ENCODE measurements at regions not wholly inside any gene's neighbourhood (a gene's known extent, or its start where the extent isn't known, plus 50 kb on each side); places are given as distances from the start of the nearest gene placed in this dataset.
"Not testable (repeated sequence)": the region's sequence is repeated elsewhere in the genome, so short reads cannot be mapped to it uniquely, and the experiment has no call there.

GRCh38 chr9:82783045-82783444 is 279.9 kb downstream of the RASEF start:
- no peak for DNase-seq (ENCODE audit: low read depth in 2 of 2)

GRCh38 chr9:82784589-82784988 is 278.4 kb downstream of the RASEF start:
- DNase-seq (ENCODE audit: low read depth in 2 of 2): no peak

DNA sequence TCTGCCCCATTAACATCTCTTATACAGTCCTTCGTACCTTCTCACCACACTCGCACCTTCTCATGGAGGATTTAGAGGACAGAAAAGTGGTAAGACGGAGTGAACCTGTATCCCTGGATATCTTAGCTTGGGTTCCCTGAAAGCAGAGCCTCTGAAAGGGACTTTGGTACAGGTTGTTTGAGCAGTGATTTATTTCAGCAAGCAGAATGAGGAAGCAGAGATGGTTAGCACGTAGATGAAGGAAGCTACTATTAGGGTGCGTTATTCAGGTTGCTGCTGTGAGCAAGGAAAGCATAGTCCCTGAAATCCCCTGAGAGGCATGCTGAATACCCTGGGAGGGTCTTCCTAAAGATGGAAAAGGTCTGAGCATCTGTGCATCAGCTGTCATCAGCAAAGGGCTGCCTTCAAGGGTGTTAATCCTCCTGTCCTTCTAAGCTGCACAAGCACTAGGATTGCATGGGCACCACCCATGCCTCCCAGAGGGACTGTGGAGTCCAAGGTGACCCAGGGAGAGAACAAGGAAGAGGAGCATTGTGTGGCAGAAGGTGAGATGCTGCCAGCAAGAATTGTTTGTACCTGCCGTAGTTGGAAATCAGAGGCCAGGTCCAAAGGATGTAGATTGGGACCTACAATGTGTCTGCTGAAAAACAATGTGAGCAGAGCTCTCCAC is 273.7 kb downstream of the RASEF start:
- DNase-seq (ENCODE audit: low read depth in 2 of 2): no peak

DNA sequence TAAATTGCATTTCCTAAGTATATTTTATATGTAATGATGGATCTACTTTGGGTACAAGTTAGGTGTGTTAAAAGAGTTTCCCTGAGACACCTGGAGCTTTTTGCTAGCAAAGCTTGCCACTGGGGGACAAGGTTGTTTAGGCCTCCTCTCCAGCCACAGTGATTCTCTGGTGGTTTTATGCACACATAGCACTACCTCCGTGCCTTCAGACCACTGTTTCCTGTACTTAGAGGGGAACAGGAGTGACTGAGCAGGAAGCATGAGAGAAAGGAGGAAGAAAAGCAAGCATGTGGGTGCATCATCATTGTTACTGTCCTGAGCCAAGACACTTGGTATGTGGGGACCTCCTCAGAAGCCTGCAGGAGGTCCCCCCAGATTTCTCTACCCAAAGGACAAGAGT is 272.1 kb downstream of the RASEF start:
- DNase-seq (ENCODE audit: low read depth in 2 of 2): no peak

DNA sequence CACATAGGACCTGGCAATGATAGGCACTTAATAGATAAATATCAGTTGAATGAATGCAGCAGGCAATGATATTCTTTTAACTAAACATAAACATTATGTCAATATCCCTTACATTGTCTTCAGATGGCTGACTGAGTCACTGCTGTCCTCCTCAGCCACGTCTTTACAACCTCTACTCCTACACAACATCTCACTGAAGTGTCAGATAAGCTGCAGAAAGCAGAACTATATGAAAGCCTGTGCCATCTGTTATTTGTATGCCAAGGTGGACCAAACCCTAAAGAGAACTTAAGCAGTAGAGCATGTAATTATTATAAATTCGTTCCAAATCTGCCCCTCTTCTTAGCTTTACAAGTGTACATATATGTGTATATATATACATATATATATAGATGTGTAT is 271.2 kb downstream of the RASEF start:
- DNase-seq (ENCODE audit: low read depth in 2 of 2): no peak

- DNase-seq (ENCODE audit: low read depth in 2 of 2): no peak
Observed at GRCh38 chr9:82797534-82797933, 265.4 kb downstream of the RASEF start.

DNA sequence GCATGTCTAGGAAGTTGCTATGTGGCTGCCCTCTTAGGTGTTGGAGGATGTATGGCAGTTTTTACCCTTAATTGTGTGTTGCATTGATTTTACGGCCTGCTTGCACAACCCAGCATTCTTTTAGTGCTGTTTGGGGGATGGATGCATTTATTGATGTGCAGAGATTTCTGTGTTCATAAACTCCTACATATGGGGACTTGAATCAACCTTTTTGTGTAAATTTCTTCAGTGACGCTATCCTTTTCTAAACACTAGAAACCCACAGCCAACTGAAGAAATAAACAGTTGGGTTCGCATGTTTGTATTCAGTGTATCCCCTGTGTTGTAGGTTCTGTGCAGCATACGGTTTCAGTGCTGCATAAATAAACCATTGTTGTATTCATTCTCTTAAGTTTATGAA is 263.7 kb downstream of the RASEF start:
- DNase-seq (ENCODE audit: low read depth in 2 of 2): no peak

DNA sequence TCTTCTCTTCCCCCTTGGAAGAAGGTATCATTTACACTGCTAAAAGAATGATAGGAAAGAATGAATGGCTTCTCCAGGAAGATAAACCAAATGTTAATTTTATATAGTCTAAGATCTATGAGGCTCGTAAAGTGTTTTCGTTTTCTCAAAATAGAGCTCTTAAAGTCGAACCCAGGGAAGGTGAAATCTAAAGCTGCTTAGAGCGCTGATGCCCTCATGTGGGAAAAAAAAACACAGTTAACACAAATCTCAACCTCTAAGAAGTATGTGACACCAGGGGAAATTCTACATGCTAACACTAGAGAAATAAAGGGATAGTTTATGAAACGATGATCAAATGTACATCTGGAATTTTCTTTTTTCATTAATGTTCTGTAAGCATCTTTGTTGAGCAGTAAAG is 257.9 kb downstream of the RASEF start:
- no peak for DNase-seq (ENCODE audit: low read depth in 2 of 2)

- no peak for DNase-seq (ENCODE audit: low read depth in 2 of 2)
Observed at GRCh38 chr9:82808478-82808877, 254.5 kb downstream of the RASEF start.

DNA sequence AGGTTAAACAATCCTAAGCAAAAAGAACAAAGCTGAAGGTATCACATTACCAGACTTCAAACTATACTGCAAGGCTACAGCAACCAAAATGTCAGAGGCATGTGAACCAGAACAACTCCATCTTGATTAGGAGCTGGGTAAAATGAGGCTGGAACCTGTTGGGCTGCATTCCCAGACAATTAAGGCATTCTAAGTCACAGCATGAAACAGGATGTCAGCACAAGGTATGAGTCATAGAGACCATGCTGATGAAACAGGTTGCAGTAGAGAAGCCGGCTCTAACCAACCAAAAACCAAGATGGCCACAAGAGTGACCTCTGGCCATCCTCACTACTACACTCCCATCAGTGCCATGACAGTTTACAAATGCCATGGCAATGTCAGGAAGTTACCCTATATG is 252.0 kb downstream of the RASEF start:
- DNase-seq (ENCODE audit: low read depth in 2 of 2): peak in 1 of 2 experiments; percentile 1

GRCh38 chr9:82819260-82819659 is 243.7 kb downstream of the RASEF start:
- no peak for DNase-seq (ENCODE audit: low read depth in 2 of 2)

- no peak for DNase-seq (ENCODE audit: low read depth in 2 of 2)
Observed at GRCh38 chr9:82820186-82820585, 242.8 kb downstream of the RASEF start.

DNA sequence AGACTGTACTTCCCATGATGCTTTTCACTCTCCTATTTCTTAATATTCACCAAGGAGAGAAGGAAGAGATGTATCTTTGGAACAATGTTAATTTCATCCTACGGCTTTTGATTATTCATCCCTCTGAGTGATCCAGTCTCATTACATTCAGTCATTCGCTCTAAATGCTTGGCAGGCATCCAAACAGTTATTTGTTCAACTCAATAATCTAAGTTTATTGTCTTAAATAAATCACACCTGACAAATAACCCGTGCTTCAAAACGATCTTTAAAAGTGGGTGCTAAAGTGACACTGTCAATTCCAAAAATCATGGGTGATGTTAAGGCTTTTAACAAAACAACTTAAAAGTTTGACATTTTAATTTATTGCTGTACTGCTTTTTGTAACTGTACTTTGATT is 233.1 kb downstream of the RASEF start:
- DNase-seq (ENCODE audit: low read depth in 2 of 2): no peak

DNA sequence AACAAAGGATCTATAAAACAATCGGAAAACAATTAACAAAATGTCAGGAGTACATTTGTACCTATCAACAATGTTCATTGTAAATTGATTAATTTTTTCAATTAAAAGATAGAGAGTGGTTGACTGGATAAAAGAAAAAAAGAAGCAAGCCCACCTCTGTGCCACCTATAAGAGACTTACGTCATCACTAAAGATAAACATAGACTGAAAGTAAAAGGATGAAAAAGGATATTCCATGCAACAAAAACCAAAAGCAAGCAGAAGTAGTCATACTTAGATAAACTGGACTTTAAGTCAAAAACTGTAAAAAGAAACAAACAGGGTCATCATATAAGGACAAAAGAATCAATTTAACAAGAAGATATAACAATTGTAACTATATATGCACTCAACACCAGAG is 197.4 kb downstream of the RASEF start:
- no peak for DNase-seq (ENCODE audit: low read depth in 2 of 2)

DNA sequence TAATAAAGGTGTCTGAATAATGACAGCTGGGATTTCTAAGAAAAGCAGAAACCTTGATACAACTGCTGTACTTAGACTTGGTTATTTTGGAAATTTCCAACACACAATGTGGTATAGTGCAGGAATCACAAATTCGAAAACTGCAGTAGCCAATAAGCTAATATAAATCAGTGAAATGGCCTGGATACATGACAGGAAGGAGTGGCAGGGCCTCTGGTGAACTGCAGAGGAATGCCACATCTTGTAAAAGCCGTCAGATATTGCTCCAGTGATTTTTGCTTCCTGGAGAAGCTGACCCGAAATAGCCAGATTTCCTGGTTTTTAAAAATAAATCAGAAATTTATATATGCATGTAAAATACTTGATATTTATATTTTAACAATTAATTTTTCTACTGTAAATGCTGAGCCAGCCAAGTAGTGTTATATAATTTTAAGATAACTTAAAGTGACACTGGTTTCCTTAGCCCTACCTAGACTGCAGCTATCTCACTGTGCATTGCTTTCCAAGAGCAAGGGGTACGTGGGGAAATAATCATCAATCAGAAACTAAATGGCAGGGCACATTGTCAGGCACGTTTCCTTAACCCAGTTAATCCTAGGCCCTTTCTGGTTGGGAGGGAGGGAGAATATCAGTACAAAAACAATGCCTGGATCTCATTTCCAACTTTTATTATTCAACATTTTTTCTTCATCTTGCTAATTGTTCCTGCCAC is 182.4 kb downstream of the RASEF start:
- DNase-seq (ENCODE audit: low read depth in 2 of 2): no peak

GRCh38 chr9:82882138-82882537 is 180.8 kb downstream of the RASEF start:
- DNase-seq (ENCODE audit: low read depth in 2 of 2): no peak

GRCh38 chr9:82882748-82883147 is 180.2 kb downstream of the RASEF start:
- peak; percentile 3 to 15 for DNase-seq (ENCODE audit: low read depth in 2 of 2)

GRCh38 chr9:82883436-82883835 is 179.5 kb downstream of the RASEF start:
- DNase-seq (ENCODE audit: low read depth in 2 of 2): no peak

- not testable (repeated sequence) for DNase-seq (ENCODE audit: low read depth in 2 of 2)
Observed at GRCh38 chr9:82883974-82884373, 179.0 kb downstream of the RASEF start.

DNA sequence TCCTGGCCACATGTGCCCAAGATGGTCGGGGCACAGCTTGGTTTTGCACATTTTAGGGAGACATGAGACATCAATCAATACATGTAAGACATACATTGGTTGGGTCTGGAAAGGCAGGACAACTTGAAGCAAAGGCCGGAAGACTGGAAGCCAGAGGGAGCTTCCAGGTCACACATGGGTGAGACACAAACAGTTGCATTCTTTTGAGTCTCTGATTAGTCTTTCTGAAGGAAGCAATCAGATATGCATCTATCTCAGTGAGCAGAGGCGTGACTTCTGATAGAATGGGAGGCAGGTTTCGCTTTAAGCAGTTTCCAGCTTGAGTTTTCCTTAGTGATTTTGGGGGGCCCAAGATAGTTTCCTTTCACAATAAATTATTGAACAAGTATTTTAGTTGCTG is 172.5 kb downstream of the RASEF start:
- no peak for DNase-seq (ENCODE audit: low read depth in 2 of 2)

DNA sequence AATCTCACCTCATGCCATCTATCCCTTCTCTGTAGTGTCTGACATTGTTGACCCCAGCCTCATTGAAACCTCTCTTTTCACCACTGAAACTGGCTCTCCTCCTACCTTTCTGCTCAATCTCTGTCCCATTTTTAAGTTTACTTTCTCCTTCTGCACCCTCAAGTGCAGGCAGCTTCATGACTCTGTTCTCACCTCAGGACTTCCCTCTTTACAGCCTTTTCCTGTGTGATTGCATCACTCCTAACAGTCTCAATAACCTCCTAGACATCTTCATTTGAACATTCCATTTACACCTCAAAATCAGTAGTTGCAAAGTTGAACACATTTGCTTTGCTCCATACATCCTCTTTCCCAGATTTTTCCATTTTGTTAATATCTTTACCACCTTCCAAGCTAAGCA is 172.1 kb downstream of the RASEF start:
- no peak for DNase-seq (ENCODE audit: low read depth in 2 of 2)

DNA sequence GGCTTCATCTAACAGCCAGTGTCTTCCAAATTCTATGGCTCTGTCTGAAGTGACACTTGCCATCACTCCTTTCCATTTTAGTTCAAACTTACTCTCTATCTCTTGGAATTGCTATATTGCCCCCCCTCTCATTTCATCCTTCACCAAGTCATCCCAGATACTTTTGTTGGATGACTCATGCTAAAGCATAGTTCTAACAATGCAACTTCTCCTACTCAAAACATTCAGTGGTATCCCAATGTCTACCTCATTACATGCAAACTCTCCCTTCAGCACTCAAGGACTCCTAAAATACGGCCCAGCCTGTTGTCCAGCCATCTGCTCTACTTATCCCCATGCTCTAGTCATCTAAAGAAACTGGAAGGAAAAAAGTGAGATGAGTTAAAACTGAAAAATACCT is 171.6 kb downstream of the RASEF start:
- no peak for DNase-seq (ENCODE audit: low read depth in 2 of 2)

GRCh38 chr9:82893549-82893948 is 169.4 kb downstream of the RASEF start:
- no peak for DNase-seq (ENCODE audit: low read depth in 2 of 2)

DNA sequence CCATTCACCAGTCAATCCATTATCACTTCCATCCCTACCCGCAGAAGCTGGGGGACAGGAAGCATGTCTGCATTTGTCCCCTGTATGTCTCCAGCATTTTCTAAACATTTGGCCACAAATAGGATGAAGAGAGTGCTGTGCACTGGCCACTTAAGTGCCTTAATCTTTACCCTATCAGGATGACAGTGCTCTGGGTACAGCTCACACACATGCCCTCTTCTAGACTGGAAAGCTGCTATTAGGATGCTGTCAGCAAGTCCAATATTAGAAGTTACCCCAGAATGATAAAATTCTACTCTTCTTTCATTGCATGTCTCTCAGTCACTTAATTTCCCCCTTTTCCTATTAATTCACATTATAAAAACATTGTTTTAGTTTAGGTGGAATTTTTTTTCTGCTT is 168.4 kb downstream of the RASEF start:
- DNase-seq (ENCODE audit: low read depth in 2 of 2): no peak
